ENCODE measurements at regions not wholly inside any gene's neighbourhood (a gene's known extent, or its start where the extent isn't known, plus 50 kb on each side); places are given as distances from the start of the nearest gene placed in this dataset.

GRCh38 chr4:62872856-62873255 is 1536.4 kb downstream of the TECRL start:
- no peak overlapping the region for H3K27ac Mint-ChIP-seq
- Histone ChIP-seq H3K9me3 (ENCODE audit: control insufficient read depth in 1 of 2, insufficient read depth in 1 of 2, low read length in 2 of 2) (peaks cover 0 to 6% of the 10 kb centered on the region in 2 experiments), H3K4me1 (ENCODE audit: insufficient read depth, low read length) (no peaks in the 10 kb centered on the region), H3K4me3 (ENCODE audit: low read length) (no peak overlapping the region), H3K27ac (ENCODE audit: low read depth in 1 of 2, low read length in 2 of 2) (no peak overlapping the region), H3K27me3 (ENCODE audit: control insufficient read depth in 1 of 2, insufficient read depth in 2 of 2, low read length in 2 of 2) (no peaks in the 10 kb centered on the region), H3K36me3 (ENCODE audit: insufficient read depth, low read length) (no peaks in the 10 kb centered on the region)
- ATAC-seq (ENCODE audit: poor library complexity) (no peak), DNase-seq (no peak)
- H3K4me1 Mint-ChIP-seq (ENCODE audit: low read depth) = no peaks in the 10 kb centered on the region
- H3K27me3 Mint-ChIP-seq = no peaks in the 10 kb centered on the region
- POLR2A ChIA-PET = no interaction called here
- no peak overlapping the region for H3K4me3 Mint-ChIP-seq
- H3K9me3 Mint-ChIP-seq = peaks cover 6% of the 10 kb centered on the region
- CTCF ChIA-PET = no interaction called here
- H3K36me3 Mint-ChIP-seq (ENCODE audit: low read depth) = no peaks in the 10 kb centered on the region
- no peak for TF ChIP-seq CTCF (IDR thresholded peaks at IDR 0.05)
- intact Hi-C loops (cut with DNase I, micrococcal nuclease) = no loop called here

- no peak for TF ChIP-seq CTCF (IDR thresholded peaks at IDR 0.05)
- no peaks in the 10 kb centered on the region for H3K27me3 Mint-ChIP-seq
- ATAC-seq (ENCODE audit: poor library complexity) (no peak), DNase-seq (no peak)
- H3K27ac ChIP-seq (ENCODE audit: low read depth in 1 of 2, low read length in 2 of 2) = no peak overlapping the region
- no peaks in the 10 kb centered on the region for H3K4me1 Mint-ChIP-seq (ENCODE audit: low read depth)
- no peak overlapping the region for H3K27ac Mint-ChIP-seq
- peaks cover 6% of the 10 kb centered on the region in 2 experiments for H3K9me3 ChIP-seq (ENCODE audit: control insufficient read depth in 1 of 2, insufficient read depth in 1 of 2, low read length in 2 of 2)
- H3K4me1 ChIP-seq (ENCODE audit: insufficient read depth, low read length) = no peaks in the 10 kb centered on the region
- ChIA-PET POLR2A (no interaction called here), CTCF (no interaction called here)
- no peaks in the 10 kb centered on the region for H3K36me3 Mint-ChIP-seq (ENCODE audit: low read depth)
- no peaks in the 10 kb centered on the region for H3K27me3 ChIP-seq (ENCODE audit: control insufficient read depth in 1 of 2, insufficient read depth in 2 of 2, low read length in 2 of 2)
- peaks cover 2% of the 10 kb centered on the region for H3K9me3 Mint-ChIP-seq
- H3K36me3 ChIP-seq (ENCODE audit: insufficient read depth, low read length) = no peaks in the 10 kb centered on the region
- no peak overlapping the region for H3K4me3 Mint-ChIP-seq
- intact Hi-C loops (cut with DNase I, micrococcal nuclease) = no loop called here
- no peak overlapping the region for H3K4me3 ChIP-seq (ENCODE audit: low read length)
These were observed 1538.2 kb downstream of the TECRL start for GRCh38 chr4:62871078-62871477.

- Histone ChIP-seq H3K9me3 (ENCODE audit: control insufficient read depth in 1 of 2, insufficient read depth in 1 of 2, low read length in 2 of 2) (peaks cover 6 to 10% of the 10 kb centered on the region in 2 experiments), H3K27me3 (ENCODE audit: control insufficient read depth in 1 of 2, insufficient read depth in 2 of 2, low read length in 2 of 2) (no peaks in the 10 kb centered on the region), H3K36me3 (ENCODE audit: insufficient read depth, low read length) (no peaks in the 10 kb centered on the region), H3K4me3 (ENCODE audit: low read length) (no peak overlapping the region), H3K4me1 (ENCODE audit: insufficient read depth, low read length) (no peaks in the 10 kb centered on the region), H3K27ac (ENCODE audit: low read depth in 1 of 2, low read length in 2 of 2) (no peak overlapping the region)
- H3K27ac Mint-ChIP-seq = no peak overlapping the region
- H3K27me3 Mint-ChIP-seq = no peaks in the 10 kb centered on the region
- H3K36me3 Mint-ChIP-seq (ENCODE audit: low read depth) = no peaks in the 10 kb centered on the region
- no peaks in the 10 kb centered on the region for H3K4me1 Mint-ChIP-seq (ENCODE audit: low read depth)
- ATAC-seq (ENCODE audit: poor library complexity) = no peak
- no peak for TF ChIP-seq CTCF (IDR thresholded peaks at IDR 0.05)
- H3K9me3 Mint-ChIP-seq = peaks cover 2% of the 10 kb centered on the region
- intact Hi-C loops (cut with DNase I, micrococcal nuclease) = no loop called here
- POLR2A ChIA-PET = no interaction called here
- no peak overlapping the region for H3K4me3 Mint-ChIP-seq
- no peak for DNase-seq
- CTCF ChIA-PET = interaction anchor here (0.6 kb wide), 1 partner anchor 1250 kb away, joined by 3 read pairs; no protein-coding TSS in a partner anchor
These were observed 1538.8 kb downstream of the TECRL start for GRCh38 chr4:62870451-62870850.

All from CD4-positive, alpha-beta T cell (primary cell).